Gastrocnemius medialis (tissue), 4 donors: ENCODE measurements at regions not wholly inside any gene's neighbourhood (a gene's known extent, or its start where the extent isn't known, plus 50 kb on each side); places are given as distances from the start of the nearest gene placed in this dataset.

ENCODE experiments used
- POLR2A ChIP-seq, 2 donors: fragments of 450-650 bp; IDR thresholded peaks; one replicate each; pipeline ENCODE4 v1.6.1; 2017; ENCODE audit warnings: antibody characterized with exemption in 2 of 2, mild to moderate bottlenecking in 2 of 2, moderate library complexity in 2 of 2
- TF ChIP-seq, protein P1 (sequence below), 5 experiments: fragments of 450-650 bp in 3 of 5; fragments of 200-600 bp in 2 of 5; sonication (generic) in 2 of 5; IDR thresholded peaks in 4 of 5; conservative IDR thresholded peaks in 1 of 5; 1 replicate in 4 of 5; 2 replicates in 1 of 5; pipeline ENCODE4 v1.5.1; 2016 to 2019; ENCODE audit warnings: antibody characterized with exemption in 5 of 5, mild to moderate bottlenecking in 3 of 5, moderate library complexity in 3 of 5

DNA sequence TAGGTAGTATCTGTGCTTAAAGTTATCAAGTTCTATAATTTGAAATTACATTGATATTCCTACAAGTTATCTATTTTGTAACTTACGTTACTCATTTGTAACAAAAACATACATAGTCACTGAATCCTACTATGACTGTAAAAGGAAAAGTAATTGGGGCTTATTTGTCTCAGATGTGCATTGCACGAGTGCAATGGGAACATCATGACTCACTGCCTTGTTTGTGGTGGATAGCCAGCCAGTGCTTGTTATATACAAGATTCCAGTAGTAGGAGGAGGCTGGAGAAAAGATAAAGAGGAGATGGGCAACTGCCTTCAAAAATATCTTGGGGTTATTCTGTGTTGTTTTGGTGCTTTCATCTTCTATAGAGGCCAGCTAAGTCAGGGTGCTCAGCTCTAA, 164.1 kb downstream of the RNF144B start:
- TF ChIP-seq, protein P1, sequence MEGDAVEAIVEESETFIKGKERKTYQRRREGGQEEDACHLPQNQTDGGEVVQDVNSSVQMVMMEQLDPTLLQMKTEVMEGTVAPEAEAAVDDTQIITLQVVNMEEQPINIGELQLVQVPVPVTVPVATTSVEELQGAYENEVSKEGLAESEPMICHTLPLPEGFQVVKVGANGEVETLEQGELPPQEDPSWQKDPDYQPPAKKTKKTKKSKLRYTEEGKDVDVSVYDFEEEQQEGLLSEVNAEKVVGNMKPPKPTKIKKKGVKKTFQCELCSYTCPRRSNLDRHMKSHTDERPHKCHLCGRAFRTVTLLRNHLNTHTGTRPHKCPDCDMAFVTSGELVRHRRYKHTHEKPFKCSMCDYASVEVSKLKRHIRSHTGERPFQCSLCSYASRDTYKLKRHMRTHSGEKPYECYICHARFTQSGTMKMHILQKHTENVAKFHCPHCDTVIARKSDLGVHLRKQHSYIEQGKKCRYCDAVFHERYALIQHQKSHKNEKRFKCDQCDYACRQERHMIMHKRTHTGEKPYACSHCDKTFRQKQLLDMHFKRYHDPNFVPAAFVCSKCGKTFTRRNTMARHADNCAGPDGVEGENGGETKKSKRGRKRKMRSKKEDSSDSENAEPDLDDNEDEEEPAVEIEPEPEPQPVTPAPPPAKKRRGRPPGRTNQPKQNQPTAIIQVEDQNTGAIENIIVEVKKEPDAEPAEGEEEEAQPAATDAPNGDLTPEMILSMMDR (IDR thresholded peaks at IDR 0.05 in 4 of 5, conservative IDR thresholded peaks at IDR 0.05 in 1 of 5) = no peak
- no peak for TF ChIP-seq POLR2A (IDR thresholded peaks at IDR 0.05)
